HUDEP-2 (cell line): ENCODE measurements at regions not wholly inside any gene's neighbourhood (a gene's known extent, or its start where the extent isn't known, plus 50 kb on each side); places are given as distances from the start of the nearest gene placed in this dataset.

Experiments
- DNase-seq, 76 experiments: peaks; one replicate each; lab custom pipeline; 2025; ENCODE audit not compliant: unreplicated experiment in 76 of 76; lab: John Stamatoyannopoulos, UW

DNA sequence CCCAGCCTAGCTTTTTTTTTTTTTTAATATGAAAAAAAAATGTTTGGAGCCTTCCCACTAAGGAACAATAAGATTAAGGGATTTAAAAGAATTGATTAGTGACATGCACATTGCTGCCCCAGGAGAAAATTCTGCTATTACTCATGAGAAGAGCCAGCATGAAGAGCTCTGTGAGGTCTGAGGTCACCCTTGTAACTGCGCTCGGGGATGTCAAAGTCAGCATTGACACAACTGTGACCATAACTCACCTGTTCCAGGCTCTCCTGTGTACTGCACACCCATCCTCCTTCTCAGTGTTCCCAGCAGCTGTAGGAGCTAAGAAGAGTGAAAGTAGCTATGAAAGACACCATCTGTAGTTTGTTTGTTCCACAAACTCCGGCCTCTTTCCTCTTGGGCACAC lies 109.8 kb upstream of the FGF3 start:
- no peak for DNase-seq

DNA sequence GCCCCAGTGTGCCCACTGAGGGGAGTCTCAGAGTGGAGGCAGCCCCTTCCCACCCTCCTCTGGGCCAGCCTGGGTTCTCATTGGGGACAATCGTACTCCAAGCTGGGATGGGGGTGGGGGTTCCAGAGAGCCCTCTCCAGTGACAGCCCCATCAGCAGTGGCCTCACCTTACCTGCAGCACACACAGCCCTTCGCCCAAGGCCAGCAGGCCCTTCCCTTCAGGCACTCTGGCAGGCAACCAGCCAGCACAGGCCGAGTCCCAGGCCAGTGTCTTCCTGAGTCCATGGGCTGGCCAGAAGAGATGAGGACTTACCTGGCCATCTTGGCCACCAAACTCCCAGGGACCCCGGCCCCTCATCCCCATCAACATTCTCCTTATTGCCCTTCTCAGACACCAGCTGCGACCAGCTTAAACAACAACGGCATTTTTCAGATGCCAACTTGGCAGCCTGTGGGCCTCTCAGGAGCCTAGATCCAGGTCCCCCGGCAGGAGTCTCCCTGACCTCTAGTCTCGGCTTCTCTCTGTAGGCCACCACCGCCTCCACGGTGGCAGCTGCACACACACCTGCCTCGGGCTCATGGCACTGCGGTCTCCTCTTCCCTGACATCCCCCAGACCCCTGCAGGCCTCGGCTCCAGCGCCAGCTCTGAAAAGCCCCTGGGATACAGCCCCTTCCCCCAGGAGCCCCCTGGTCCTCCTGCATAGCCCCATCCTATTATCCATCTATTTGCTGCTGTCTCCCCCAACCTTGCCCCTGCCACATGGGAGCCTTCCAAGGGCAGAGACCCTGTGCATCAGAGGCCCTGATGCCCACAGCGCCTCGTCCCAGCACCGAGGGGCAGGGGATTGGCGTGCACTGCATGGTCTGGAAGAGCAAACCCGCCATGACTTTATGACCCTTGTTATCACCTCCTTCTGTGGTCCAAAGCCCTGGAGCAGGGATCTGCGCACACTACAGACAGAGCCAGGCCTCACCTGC lies 111.2 kb upstream of the FGF3 start:
- DNase-seq = no peak

DNA sequence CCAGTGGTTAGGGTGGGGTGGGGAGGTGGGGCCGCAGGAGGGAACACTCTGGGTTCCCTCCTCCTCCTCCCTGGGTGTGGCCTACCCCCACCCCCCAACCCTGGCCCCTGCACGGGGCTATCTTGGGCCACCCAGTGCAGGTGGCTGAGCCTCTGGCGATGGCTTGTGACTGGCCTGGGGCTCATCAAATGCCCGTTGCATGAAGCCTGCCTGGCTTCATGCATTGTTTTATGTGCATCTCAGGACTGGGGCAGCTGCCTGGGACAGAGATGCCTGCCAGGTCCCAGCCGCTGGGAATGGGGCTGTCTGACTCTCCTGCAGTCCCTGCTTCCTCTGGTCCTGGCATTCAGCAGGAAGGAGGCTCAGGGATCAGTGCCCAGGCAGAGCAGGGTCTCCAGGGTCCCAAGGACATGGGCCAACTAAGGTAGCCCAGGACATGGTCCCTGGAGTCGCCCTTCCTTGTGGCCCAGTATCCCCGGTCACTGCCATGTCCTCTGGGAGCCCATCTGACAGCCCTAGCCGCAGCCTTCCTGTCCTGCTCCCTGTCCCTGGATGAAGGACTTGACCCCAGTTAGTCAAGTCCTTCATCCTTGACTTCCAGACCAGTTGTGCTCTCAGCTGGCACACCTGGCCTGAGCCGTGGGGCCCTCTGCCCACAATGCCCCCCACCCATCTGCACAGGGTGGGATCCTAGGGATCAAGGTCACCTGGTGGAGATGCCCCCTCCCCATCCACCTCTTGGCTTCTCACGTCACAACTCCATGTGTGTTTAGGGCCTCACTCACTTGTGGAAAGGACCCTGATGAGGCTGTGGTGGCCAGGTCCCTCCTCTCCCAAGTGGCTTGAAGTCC lies 112.1 kb upstream of the FGF3 start:
- DNase-seq = no peak

DNA sequence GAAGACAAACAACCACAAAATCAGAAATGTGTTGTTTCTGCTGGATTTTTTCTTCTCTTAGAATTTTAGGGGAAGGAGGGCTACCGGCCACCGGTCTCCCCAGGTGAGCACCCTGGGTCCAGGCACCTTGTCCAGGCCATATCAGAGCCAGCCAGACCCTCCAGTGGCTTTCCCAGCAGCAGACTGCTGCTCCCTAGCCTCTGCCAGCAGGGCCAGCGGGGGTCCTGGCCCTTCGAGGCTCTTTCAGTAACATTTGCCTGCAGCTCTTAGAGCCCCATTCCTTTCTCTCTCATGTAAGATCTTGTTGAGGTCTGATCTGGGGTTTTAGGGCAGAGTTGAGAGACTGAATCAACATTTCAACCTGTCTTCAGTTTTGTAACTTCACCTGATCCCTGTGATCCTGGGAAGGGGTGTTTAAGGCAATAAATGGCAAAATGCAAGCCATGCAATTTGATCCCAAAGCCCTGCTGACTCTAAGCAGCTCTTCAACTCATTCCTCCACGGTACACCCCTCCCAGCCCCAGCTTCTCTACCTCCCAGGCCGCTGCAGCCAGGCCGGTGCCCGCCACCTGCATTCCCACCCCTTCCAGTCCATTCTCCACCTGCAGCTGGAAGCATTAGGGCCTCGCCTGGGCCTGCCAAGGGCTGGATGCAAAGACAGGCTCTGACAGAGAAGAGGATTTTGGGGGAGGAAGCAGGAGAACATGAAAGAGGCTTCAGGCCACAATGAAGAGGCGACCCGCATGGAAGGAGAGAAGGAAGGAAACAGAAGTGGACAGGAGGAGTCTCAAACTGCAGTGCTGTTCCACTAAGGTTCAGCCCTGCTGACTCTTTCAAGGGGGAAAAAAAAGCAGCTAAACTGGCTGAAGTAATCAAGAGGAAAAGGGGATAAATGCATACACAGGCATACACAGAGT lies 113.0 kb upstream of the FGF3 start:
- DNase-seq = no peak

DNA sequence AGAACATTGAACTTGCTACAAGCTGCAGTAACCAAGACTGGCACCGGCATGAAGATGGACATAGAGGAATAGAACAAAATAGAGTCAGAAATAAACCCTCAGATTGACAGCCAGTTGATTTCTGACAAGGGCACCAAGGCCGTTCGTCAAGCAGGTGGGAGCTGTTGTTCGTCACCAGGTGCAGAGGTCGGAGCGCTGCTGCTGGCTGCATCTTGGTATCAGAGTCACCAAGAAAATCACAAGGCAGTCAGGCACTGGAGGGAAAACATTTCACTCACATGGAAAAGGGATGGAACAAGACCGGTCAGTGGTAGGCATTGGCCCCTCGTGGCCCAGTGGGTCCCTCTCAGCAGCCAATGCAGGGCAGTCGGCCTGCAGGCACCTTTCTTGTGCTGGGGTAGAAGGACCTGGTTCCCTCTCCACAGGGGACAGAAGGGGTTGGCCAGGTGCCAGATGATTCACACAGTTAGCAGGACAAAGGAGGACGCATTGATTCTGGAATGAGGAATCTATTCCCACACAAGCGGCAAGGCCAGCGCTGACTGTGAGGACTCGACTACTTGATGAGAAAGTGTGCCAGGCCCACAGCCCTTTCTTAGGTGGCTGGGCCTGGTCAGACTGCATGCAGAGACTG lies 115.8 kb upstream of the FGF3 start:
- DNase-seq = peak in 1 of 76 experiments; percentile 11

DNA sequence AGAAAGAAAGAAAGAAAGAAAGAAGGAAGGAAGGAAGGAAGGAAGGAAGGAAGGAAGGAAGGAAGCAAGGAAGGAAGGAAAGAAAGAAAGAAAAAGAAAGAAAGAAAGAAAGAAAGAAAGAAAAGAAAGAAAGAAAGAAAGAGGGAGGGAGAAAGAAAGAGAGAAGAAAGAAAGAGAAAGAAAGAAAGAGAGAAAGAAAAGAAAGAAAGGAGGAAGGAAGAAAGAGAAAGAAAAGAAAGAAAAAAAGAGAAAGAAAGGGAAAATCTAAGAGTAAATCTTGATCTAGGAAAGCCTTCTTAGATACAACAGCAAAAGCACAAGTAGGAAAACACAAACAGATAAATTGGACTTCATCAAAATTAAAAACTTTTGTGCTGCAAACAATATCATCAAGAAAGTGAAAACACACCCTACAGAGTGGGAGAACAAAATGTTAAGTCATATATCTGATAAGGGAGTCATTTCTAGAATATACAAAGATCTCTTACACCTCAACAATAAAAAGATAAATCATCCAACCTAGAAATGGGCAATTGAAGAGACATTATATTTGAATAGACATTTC lies 116.8 kb upstream of the FGF3 start:
- DNase-seq = no peak

DNA sequence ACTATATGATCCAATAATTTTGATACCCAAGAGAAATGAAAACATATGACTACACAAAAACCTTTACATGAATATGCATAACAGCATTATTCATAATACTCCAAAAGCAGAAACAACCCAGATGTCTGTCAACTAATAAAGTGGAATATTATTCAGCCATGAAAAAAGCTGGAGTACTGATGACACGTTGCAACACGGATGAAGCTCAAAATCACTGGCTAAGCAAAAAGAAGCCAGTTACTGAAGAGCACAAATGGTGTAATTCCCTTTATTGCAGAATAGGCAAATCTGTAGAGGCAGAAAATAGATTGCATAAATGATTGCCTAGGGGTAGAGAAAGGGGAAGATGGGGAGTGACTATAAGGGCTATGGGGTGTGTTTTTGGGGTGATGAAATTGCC lies 117.6 kb upstream of the FGF3 start:
- no peak for DNase-seq

DNA sequence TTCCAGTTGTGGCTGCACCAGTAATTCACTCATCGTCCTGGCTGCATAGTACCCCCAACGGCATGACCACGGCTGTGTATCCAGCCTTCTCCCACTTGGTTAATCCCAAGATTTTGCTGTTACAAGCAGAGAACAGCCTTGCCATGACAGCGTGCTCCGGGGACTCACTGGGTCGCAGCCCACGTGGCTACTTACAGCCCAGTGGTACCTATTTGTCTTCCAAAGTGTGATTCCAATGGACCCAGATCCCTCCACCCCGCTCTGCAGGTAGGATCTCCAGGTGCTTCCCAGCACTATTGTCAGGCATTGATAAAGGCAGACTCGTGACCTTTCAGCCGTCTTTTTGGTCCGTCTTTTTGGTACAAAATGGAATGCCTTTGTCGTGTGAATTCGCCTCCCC lies 119.0 kb upstream of the FGF3 start:
- no peak for DNase-seq

DNA sequence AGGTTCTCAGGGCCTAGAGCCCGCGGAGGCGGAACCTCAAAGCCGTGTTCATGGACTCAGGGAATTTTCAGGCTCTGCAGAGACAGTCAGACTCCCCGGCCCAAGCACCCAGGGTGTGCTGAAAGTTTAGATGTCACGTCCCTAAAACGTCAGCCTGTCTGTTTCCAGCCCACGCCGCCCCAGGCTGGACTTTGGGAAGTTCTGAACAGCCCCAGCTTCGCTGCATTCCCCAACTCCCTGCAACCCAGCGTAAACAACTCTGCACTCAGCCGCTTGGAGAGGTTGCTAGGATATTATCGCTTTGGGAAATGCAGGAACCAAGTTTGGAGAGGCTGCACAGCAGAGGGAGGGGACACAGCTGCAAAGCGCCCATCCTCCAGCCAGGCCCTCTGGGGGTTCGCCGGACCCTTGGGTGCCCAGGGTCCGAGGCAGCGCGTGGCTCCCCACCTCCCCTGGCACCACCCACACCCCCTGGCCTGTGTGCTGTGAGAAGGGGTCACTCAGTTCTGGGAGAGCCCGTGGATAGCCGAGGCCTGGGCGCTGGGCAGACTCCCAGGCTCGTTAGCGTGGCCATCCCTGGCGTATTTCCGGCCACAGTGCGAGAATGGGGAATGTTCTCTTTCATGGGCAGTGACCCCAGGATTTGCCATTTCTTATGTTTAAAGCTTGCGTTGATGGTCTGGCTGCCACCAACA lies 120.5 kb upstream of the FGF3 start:
- DNase-seq = no peak

DNA sequence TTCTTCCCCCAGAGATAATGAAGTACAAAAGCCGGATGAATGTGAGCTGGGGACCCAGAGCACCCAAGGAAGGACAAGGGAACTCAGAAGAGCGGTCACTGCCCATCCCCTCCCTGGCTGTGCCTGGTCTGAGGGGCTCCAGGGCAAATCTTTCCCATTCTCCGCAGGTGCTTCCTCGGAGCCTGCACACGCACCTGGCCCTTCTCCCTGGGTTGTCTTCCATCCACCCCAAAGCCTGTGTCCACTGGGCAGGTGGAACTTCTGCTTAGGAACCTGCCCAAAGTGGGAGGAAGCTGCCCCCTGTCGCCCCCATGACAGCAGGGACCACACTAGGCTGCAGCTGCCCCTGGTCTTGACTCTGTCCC lies 121.0 kb upstream of the FGF3 start:
- no peak for DNase-seq

DNA sequence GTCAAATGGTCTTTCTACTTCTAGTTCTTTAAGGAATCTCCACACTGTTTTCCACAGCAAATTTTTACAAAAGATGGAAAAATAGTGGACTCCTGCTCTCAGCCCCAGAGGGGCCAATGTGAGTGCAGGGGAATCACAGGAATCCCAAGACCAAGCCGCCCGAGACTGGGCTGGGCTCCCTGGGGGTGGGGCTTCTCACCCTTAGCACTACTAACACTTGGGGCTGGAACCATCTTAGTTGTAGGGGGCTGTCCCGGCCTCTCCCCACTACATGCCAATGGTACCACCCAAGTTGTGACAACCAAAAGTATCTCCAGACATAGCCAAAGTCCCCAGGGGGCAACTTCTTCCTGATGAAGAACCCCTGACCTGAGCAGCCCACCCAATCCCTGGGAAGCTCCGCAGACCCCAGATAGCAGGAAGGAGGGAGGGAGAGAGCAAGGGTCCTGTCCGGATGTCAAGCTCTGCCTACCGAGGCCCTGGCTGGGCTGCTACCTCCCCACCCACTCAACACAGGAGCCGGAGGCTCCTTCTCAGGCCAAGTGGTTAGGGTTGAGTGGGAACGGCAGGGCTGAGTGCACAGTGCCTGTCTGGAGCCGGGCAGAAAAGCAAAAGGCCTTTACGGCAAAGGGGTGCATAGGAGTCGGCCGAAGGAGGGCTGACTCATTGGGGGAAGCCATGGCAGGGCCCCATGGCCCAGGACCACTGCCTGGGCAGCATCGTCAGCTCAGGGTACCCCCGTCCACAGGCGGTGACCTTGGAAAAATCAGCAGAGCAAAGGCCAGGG lies 122.5 kb upstream of the FGF3 start:
- no peak for DNase-seq

DNA sequence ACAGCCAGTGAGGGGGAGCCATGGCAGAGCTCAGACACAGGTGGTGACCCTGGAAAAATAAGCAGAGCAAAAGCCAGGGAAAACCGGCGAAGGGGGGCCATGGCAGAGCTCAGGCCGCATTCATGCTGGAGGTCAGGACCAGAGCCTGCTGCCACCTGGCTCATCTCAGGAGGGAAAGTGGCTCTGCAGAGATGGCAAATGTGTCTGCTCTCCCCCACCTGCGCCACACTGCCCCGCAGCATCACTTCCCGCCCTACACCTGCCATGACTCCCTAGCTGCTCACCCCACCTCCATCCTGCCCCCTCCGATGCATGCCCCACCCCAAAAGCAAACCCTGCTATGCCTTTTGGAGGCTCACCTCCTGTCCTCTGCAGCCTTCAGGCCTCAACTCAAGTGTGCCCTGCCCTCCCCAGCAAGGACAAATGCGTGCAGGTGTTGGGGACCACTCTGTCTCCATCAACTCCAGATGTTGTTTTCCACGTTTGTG lies 123.2 kb upstream of the FGF3 start:
- no peak for DNase-seq

DNA sequence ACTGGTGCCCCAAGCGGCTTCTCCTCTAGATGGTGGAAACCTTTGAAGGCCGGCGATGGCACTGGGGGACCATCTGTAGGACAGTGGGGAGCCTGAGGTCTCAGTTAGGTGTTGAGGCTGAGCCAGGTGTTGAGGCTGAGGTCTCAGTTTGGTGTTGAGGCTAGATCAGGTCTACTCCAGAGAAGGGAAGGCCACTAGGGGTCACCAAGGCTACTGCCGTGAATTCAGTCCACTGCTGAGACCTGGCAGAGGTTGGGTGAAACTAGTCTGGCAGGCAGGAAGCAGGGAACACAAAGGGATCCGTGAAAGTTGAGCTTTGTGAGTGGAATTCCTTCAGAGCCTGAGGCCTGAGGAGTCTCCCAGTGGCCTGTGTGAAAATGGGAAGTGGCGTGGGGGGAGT lies 123.8 kb upstream of the FGF3 start:
- peak in 35 of 76 experiments; percentile 12 to 57 (median 28) for DNase-seq

DNA sequence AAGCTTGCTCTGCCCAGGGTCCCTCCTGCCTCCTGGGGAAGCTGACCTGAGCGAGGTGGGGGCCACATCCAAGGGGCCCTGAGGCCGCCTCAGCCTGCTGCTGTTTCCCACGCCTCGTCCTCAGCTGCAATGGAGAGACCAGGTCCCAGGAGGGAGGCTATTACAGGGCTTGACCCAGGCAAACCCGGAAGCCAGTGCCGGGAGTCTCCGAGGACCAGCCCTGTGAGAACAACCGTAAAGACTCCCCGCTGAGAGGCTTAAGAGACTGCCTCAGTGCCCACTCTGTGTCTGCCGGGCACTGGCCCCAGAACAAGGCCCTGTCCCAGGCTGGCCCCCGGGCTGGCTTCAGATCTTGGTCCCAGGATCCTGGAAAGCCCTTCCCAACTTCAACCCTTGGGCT lies 124.3 kb upstream of the FGF3 start:
- no peak for DNase-seq

DNA sequence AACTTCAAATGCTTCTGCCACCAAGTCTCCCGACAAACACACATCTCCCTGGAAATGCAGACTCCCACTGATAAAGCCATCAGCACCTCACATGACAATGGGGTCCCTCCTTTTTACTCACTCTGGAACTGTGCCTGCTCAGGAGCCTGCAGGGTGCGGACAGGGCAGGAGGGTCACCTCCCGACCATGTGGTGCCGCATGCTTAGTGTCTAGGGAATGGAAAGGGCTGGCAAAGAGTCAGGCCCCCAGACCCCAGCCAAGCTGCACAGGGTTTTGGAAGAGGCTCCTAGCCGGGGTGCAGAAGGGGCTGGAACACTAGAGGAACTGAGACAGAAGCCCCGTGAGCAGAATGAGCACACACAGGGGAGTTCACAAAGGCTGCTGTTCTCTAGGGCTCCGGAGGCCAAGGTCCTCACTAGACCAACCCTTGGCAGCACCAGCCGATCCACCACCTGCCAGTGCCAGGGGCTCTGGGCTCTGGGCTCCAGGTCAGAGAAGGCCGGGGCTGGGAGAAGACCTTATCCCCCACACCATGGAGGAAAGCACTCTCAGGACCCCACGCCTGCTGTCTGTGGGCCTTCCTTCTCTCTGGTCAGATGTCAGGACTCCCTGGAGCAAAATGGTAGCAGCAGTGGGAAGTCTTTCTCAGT lies 125.1 kb upstream of the FGF3 start:
- DNase-seq = peak in 1 of 76 experiments; percentile 14

DNA sequence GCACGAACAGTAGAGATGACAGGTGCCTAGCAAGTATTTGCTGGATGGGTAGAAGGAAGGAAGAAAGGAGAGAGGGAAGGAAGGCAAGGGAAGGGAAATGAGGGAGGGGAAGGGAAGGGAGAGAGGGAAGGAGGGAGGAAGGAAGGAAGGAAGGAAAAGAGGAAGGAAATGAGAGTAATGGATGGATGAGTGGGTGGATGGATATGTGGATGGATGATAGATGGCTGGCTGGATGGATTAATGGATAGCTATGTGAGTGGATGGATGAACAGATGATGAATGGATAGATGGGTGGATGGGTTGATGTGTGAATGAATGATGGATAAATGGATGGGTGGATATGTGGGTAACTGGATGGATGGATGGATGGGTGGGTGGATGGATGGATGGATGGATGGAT lies 125.9 kb upstream of the FGF3 start:
- no peak for DNase-seq

DNA sequence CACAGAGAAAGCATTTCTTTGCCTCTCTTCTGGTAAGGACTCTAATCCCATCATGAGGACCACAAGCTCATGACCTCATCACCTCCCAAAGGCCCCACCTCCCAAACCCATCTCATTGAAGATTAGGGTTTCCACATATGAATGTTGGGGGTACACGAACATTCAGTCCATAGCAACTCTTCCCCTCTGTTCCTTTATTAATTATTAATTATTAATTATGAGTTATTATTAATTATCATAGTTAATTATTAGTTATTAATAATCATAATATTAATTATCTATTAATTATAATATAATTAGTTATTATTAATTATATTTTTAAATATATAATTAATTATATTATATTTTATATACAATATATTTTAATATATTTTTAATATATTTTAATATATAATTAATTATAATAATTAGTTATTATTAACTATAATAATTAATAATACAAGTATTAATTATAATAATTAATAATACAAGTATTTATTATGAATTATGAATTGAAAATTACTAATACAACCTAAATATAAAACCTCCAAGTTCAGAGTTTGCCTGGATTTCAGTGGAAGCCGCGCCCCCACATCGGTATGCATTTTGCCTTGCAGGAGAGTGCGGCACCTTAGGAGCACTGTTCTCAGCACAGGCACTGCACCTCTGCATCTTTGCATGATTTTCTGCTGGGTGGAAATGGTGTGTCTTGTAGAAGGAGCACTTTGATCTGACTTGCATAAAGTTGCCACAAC lies 128.0 kb upstream of the FGF3 start:
- peak in 1 of 76 experiments; percentile 26 for DNase-seq
